GM12873 (cell line): ENCODE measurements at regions not wholly inside any gene's neighbourhood (a gene's known extent, or its start where the extent isn't known, plus 50 kb on each side); places are given as distances from the start of the nearest gene placed in this dataset.

ENCODE experiments used
- CTCF ChIP-seq: IDR thresholded peaks from 2 replicates; pipeline ENCODE4 v1.5.1; 2012; ENCODE audit warnings: low read depth, mild to moderate bottlenecking, moderate library complexity, low read length, control low read depth; ENCODE audit not compliant: insufficient read depth; ENCODE audit errors: missing control alignments

- no peak for TF ChIP-seq CTCF
Measured at GRCh38 chr7:114303301-114303700, 111.3 kb upstream of the FOXP2 start.

GRCh38 chr7:114302858-114303257 is 111.8 kb upstream of the FOXP2 start:
- TF ChIP-seq CTCF = no peak

GRCh38 chr7:114298011-114298410 is 116.6 kb upstream of the FOXP2 start:
- no peak for TF ChIP-seq CTCF

GRCh38 chr7:114297121-114297520 is 117.5 kb upstream of the FOXP2 start:
- no peak for TF ChIP-seq CTCF

GRCh38 chr7:114295522-114295921 is 119.1 kb upstream of the FOXP2 start:
- no peak for TF ChIP-seq CTCF

- no peak for TF ChIP-seq CTCF
Measured at GRCh38 chr7:114294036-114294435, 120.6 kb upstream of the FOXP2 start.

- no peak for TF ChIP-seq CTCF
Measured at GRCh38 chr7:114293289-114294012, 121.2 kb upstream of the FOXP2 start.

- no peak for TF ChIP-seq CTCF
Measured at GRCh38 chr7:114279901-114280300, 134.7 kb upstream of the FOXP2 start.
